Type B pancreatic cell (in vitro differentiated cells): ENCODE measurements at regions not wholly inside any gene's neighbourhood (a gene's known extent, or its start where the extent isn't known, plus 50 kb on each side); places are given as distances from the start of the nearest gene placed in this dataset.

Experiments
- DNase-seq: peaks from one replicate; pipeline ENCODE4 v3.0.0; 2021; ENCODE audit warnings: mixed read lengths; ENCODE audit not compliant: unreplicated experiment; ENCODE audit errors: extremely low spot score
- H3K27ac Mint-ChIP-seq: 2 replicates; pipeline ENCODE4 v1.8.0; 2021; ENCODE audit warnings: mild to moderate bottlenecking, mixed read lengths
- H3K27me3 Mint-ChIP-seq: 2 replicates; pipeline ENCODE4 v1.8.0; 2021; ENCODE audit warnings: mixed read lengths
- H3K36me3 Mint-ChIP-seq: 2 replicates; pipeline ENCODE4 v1.8.0; 2021; ENCODE audit warnings: mixed read lengths
- H3K4me1 Mint-ChIP-seq: one replicate; pipeline ENCODE4 v1.8.0; 2021; ENCODE audit warnings: mixed read lengths; ENCODE audit not compliant: unreplicated experiment
- H3K4me3 Mint-ChIP-seq: 2 replicates; pipeline ENCODE4 v1.8.0; 2021; ENCODE audit warnings: mild to moderate bottlenecking, mixed read lengths
- H3K9me3 Mint-ChIP-seq: 2 replicates; pipeline ENCODE4 v1.8.0; 2021; ENCODE audit warnings: mixed read lengths
- TF ChIP-seq, protein P1 (sequence below): fragments of 200-600 bp; sonication (generic); conservative IDR thresholded peaks from 2 replicates; pipeline ENCODE4 v1.5.0; 2021; ENCODE audit warnings: antibody characterized with exemption, mild to moderate bottlenecking

DNA sequence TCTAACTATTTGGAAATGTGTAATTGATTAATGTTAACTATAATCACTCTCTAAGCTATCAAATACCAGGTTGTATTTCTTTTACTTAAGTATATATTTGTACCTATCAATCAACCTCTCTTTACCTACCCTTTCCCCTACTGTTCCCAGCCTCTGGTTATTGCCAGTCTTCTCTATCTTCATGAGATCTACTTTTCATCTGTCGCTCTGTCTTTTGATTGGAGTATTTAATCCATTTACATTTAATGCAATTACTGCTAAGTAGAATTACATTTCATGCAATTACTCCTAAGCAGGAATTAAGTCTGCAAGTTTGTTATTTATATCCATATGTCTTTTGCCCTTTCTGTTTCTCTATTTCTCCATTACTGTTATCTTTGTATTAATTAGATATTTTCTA is 148.1 kb downstream of the MAT2B start:
- no peak overlapping the region for H3K4me3 Mint-ChIP-seq
- no peaks in the 10 kb centered on the region for H3K4me1 Mint-ChIP-seq
- TF ChIP-seq, protein P1, sequence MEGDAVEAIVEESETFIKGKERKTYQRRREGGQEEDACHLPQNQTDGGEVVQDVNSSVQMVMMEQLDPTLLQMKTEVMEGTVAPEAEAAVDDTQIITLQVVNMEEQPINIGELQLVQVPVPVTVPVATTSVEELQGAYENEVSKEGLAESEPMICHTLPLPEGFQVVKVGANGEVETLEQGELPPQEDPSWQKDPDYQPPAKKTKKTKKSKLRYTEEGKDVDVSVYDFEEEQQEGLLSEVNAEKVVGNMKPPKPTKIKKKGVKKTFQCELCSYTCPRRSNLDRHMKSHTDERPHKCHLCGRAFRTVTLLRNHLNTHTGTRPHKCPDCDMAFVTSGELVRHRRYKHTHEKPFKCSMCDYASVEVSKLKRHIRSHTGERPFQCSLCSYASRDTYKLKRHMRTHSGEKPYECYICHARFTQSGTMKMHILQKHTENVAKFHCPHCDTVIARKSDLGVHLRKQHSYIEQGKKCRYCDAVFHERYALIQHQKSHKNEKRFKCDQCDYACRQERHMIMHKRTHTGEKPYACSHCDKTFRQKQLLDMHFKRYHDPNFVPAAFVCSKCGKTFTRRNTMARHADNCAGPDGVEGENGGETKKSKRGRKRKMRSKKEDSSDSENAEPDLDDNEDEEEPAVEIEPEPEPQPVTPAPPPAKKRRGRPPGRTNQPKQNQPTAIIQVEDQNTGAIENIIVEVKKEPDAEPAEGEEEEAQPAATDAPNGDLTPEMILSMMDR = no peak
- H3K27ac Mint-ChIP-seq = no peak overlapping the region
- H3K9me3 Mint-ChIP-seq = peaks cover 5% of the 10 kb centered on the region
- no peaks in the 10 kb centered on the region for H3K36me3 Mint-ChIP-seq
- H3K27me3 Mint-ChIP-seq = no peaks in the 10 kb centered on the region
- DNase-seq = no peak

DNA sequence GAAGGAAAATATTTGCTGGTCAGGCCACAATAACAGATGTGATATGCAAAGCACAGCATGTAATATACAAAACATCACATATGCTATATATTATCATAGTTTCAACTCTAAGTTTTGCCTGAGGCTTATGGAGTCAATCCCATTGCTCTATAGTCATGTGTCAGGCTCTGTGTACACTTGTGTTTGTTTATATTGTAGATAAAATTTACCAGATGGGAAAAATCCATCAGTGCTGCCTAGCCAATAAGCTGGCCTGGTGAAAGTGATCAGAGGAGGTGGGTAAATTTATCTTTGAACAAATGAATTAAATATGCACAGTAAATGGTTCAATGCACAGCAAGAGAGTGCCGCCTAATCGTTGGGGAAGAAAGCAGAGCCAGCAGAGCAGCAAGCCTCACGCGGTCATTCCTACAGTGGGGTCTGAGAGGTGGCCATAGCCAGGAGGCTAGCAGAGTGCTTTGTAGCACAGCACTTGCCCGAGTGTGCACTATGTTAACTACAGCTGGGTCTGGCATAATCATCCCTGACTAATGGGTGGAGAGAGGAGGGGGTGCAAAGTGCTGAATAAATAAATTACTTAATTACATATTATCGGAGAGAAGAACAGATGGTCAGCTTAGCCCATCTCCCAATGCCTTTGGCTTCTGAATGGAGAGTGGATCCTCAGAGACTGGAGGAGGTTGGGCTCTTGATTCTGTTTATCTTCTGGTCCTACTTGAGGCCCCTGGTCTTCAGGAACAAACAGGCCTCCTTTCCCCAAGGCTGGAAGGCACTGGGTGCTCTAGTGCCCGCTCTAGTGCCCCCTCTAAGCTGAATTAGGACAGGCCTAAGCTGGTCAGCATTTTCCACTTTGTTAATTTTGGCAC is 153.5 kb downstream of the MAT2B start:
- Mint-ChIP-seq H3K27me3 (peaks cover 5% of the 10 kb centered on the region), H3K36me3 (no peaks in the 10 kb centered on the region), H3K27ac (no peak overlapping the region), H3K4me1 (no peaks in the 10 kb centered on the region), H3K4me3 (no peak overlapping the region), H3K9me3 (no peaks in the 10 kb centered on the region)
- TF ChIP-seq, protein P1 = no peak
- DNase-seq = no peak

DNA sequence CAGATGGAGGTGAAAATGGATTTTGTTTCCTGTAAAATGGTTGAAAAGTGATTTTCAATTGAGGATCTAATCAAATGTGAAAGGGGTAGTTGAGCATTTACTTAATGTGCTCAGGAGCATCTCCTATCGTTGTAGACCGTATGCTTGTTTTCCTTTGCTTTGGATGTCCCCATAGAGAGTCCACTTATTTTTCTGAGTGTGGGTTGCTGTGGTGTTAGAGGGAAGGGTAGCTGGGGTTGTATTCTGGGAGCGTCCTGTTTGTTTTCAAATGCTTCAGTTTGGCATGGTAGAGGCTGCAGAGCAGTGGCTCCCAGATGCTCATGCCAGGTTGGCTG is 154.1 kb downstream of the MAT2B start:
- TF ChIP-seq, protein P1 = no peak
- Mint-ChIP-seq H3K4me3 (no peak overlapping the region), H3K27me3 (peaks cover 5% of the 10 kb centered on the region), H3K4me1 (no peaks in the 10 kb centered on the region), H3K9me3 (no peaks in the 10 kb centered on the region), H3K27ac (no peak overlapping the region), H3K36me3 (no peaks in the 10 kb centered on the region)
- no peak for DNase-seq

DNA sequence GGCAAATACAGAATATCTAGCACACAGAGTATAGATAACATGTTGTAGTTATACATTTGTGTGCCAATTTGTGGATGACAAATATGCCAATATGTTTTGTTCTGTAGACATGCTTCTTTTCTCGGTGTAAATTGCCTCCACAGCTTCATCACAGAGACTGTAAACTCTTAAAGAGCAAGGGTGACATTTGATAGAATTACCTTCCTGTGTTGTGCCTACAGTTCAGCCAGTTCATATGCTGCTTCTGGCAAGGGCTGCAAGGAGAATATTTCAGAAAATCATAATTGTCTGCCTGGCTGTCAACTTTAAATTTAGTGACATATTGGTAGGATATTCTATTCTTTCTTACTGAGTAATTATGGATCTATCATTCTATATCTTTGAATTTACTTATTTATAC is 155.1 kb downstream of the MAT2B start:
- no peak overlapping the region for H3K4me3 Mint-ChIP-seq

DNA sequence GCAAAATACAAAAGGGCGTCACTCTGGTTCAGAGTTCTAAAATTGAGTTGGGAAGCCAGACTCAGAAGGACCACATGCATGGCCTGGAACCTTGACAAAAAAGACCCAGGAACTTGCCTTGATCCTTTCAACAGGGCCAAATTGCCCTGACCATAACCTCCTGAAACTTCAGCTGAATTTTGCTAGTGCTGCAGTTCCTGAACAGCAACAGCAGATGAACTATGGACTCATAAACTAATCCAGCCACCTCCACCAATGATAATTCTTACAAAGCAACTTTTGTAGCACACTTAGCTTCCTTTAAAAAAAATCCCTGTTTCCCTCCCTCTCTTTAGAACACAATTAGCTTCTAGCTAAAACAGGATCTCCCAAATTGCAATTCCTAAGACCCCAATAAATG is 155.9 kb downstream of the MAT2B start:
- H3K4me1 Mint-ChIP-seq = no peaks in the 10 kb centered on the region

More for the DNA sequence above, 155.1 kb downstream of the MAT2B start:
- Mint-ChIP-seq H3K9me3 (no peaks in the 10 kb centered on the region), H3K4me1 (no peaks in the 10 kb centered on the region), H3K36me3 (no peaks in the 10 kb centered on the region), H3K27me3 (peaks cover 5% of the 10 kb centered on the region), H3K27ac (no peak overlapping the region)
- TF ChIP-seq, protein P1 = no peak
- no peak for DNase-seq

More for the DNA sequence above, 155.9 kb downstream of the MAT2B start:
- no peak overlapping the region for H3K4me3 Mint-ChIP-seq
- H3K36me3 Mint-ChIP-seq = no peaks in the 10 kb centered on the region
- H3K27ac Mint-ChIP-seq = no peak overlapping the region
- no peaks in the 10 kb centered on the region for H3K9me3 Mint-ChIP-seq
- TF ChIP-seq, protein P1 = no peak
- peaks cover 5% of the 10 kb centered on the region for H3K27me3 Mint-ChIP-seq
- DNase-seq = no peak
